Gastrocnemius medialis (tissue), 4 donors: ENCODE measurements at regions not wholly inside any gene's neighbourhood (a gene's known extent, or its start where the extent isn't known, plus 50 kb on each side); places are given as distances from the start of the nearest gene placed in this dataset.

ENCODE experiments used
- CTCF ChIP-seq, 5 experiments: fragments of 450-650 bp in 3 of 5; fragments of 200-600 bp in 2 of 5; sonication (generic) in 2 of 5; IDR thresholded peaks in 4 of 5; conservative IDR thresholded peaks in 1 of 5; 1 replicate in 4 of 5; 2 replicates in 1 of 5; pipeline ENCODE4 v1.5.1; 2016 to 2019; ENCODE audit warnings: antibody characterized with exemption in 5 of 5, mild to moderate bottlenecking in 3 of 5, moderate library complexity in 3 of 5
- POLR2A ChIP-seq, 2 donors: fragments of 450-650 bp; IDR thresholded peaks; one replicate each; pipeline ENCODE4 v1.6.1; 2017; ENCODE audit warnings: antibody characterized with exemption in 2 of 2, mild to moderate bottlenecking in 2 of 2, moderate library complexity in 2 of 2

DNA sequence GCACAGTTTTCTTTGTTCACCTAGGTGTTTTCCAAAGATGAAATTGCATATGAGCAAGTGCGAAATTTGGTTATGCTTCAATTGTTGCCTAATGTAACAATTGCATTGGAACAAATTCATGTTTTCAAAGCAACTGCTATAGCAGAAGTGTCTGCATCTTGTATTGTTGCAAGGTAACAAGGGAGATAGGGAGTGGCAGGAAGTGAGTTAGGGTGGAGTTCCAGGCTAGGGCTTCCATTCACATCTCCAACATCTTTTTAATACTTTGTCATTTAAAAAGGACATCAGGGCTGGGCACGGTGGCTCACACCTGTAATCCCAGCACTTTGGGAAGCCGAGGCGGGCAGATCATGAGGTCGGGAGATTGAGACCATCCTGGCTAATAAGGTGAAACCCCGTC lies 312.3 kb upstream of the E2F7 start:
- TF ChIP-seq CTCF (IDR thresholded peaks at IDR 0.05 in 4 of 5, conservative IDR thresholded peaks at IDR 0.05 in 1 of 5) = no peak
- no peak for TF ChIP-seq POLR2A (IDR thresholded peaks at IDR 0.05)
